Esophagus squamous epithelium (tissue), 5 donors: ENCODE measurements at regions not wholly inside any gene's neighbourhood (a gene's known extent, or its start where the extent isn't known, plus 50 kb on each side); places are given as distances from the start of the nearest gene placed in this dataset.
"Not testable (repeated sequence)": the region's sequence is repeated elsewhere in the genome, so short reads cannot be mapped to it uniquely, and the experiment has no call there.

Experiments
- DNase-seq: peaks from one replicate; lab custom pipeline; 2025; lab: John Stamatoyannopoulos, UW
- H3K27ac ChIP-seq, 4 donors: fragments of 200-600 bp; sonication (generic); one replicate each; pipeline ENCODE4 v1.5.1; 2016 to 2019; ENCODE audit warnings: mild to moderate bottlenecking in 1 of 4
- H3K27me3 ChIP-seq, 4 donors: fragments of 200-600 bp; sonication (generic); 1 replicate in 3 of 4; 2 replicates in 1 of 4; pipeline versions ENCODE4 v1.5.1 to v1.6.0; 2017 to 2021; ENCODE audit warnings: antibody characterized with exemption in 1 of 4
- H3K36me3 ChIP-seq, 3 donors: fragments of 200-600 bp; sonication (generic); one replicate each; pipeline ENCODE4 v1.5.1; 2016 to 2019
- H3K4me1 ChIP-seq, 3 donors: fragments of 200-600 bp; sonication (generic); one replicate each; pipeline ENCODE4 v1.5.1; 2017 to 2019
- H3K4me3 ChIP-seq, 4 donors: fragments of 200-600 bp; sonication (generic); 1 replicate in 3 of 4; 2 replicates in 1 of 4; pipeline ENCODE4 v1.5.1; 2016 to 2019; ENCODE audit warnings: mild to moderate bottlenecking in 2 of 4, moderate library complexity in 1 of 4
- H3K9me3 ChIP-seq, 3 donors: fragments of 200-600 bp; sonication (generic); one replicate each; pipeline ENCODE4 v1.5.1; 2016 to 2019
- CTCF ChIP-seq, 6 experiments: fragments of 450-650 bp in 4 of 6; fragments of 200-600 bp in 2 of 6; sonication (generic) in 2 of 6; IDR thresholded peaks; one replicate each; pipeline ENCODE4 v1.5.1; 2016 to 2019; ENCODE audit warnings: antibody characterized with exemption in 6 of 6, mild to moderate bottlenecking in 4 of 6, moderate library complexity in 4 of 6
- POLR2A ChIP-seq, 4 donors: fragments of 450-650 bp; IDR thresholded peaks; one replicate each; pipeline ENCODE4 v1.6.1; 2017; ENCODE audit warnings: antibody characterized with exemption in 4 of 4, mild to moderate bottlenecking in 4 of 4, moderate library complexity in 3 of 4
- WGBS, 2 donors: methylation state at CpG; one replicate each; pipeline ENCODE4 v1.1.5; 2018; 5-methylcytosine and 5-hydroxymethylcytosine counted together
- intact Hi-C: fragments of 100-400 bp; cut with DNase I; formaldehyde crosslinking; loops from one replicate; pipeline ENCODE4 v1.15.0; 2022
- donor health status: DM: yes; HTN: yes; CAD: no.

GRCh38 chr2:62393293-62393692 is 112.7 kb downstream of the TMEM17 start:
- H3K4me3 ChIP-seq = no peak overlapping the region
- H3K27ac ChIP-seq = no peak overlapping the region
- DNase-seq = no peak
- H3K27me3 ChIP-seq = no peaks in the 10 kb centered on the region
- intact Hi-C loops = no loop called here
- no peaks in the 10 kb centered on the region for H3K9me3 ChIP-seq
- H3K36me3 ChIP-seq = no peaks in the 10 kb centered on the region
- no peak for TF ChIP-seq POLR2A (IDR thresholded peaks at IDR 0.05)
- no peak for TF ChIP-seq CTCF (IDR thresholded peaks at IDR 0.05)
- no peaks in the 10 kb centered on the region for H3K4me1 ChIP-seq
- 49 to 68% methylated on average over 3 of the region's 3 CpGs for WGBS, 2 donors

- no peak for TF ChIP-seq POLR2A (IDR thresholded peaks at IDR 0.05)
- TF ChIP-seq CTCF (IDR thresholded peaks at IDR 0.05) = no peak
- intact Hi-C loops = no loop called here
- 56 to 63% methylated on average over 1 of the region's 1 CpG for WGBS, 2 donors
Observed at GRCh38 chr2:62391696-62392095, 114.3 kb downstream of the TMEM17 start.

GRCh38 chr2:62386378-62386777 is 119.6 kb downstream of the TMEM17 start:
- DNase-seq, H3K9me3 ChIP-seq, H3K27ac ChIP-seq, H3K27me3 ChIP-seq, H3K4me1 ChIP-seq, H3K4me3 ChIP-seq, intact Hi-C loops, H3K36me3 ChIP-seq: not testable (repeated sequence)
- 79 to 81% methylated on average over 2 of the region's 2 CpGs for WGBS, 2 donors

More at GRCh38 chr2:62391696-62392095, 114.3 kb downstream of the TMEM17 start:
- Histone ChIP-seq H3K4me1 (no peaks in the 10 kb centered on the region), H3K4me3 (no peak overlapping the region), H3K27me3 (no peaks in the 10 kb centered on the region), H3K36me3 (no peaks in the 10 kb centered on the region), H3K9me3 (no peaks in the 10 kb centered on the region), H3K27ac (no peak overlapping the region)
- DNase-seq = no peak

- 62 to 65% methylated on average over 5 of the region's 5 CpGs for WGBS, 2 donors
- TF ChIP-seq CTCF (IDR thresholded peaks at IDR 0.05) (no peak), POLR2A (IDR thresholded peaks at IDR 0.05) (no peak)
- DNase-seq = no peak
- no peaks in the 10 kb centered on the region for H3K36me3 ChIP-seq
- intact Hi-C loops = no loop called here
- no peak overlapping the region for H3K4me3 ChIP-seq
- H3K9me3 ChIP-seq = no peaks in the 10 kb centered on the region
- no peaks in the 10 kb centered on the region for H3K27me3 ChIP-seq
- no peak overlapping the region for H3K27ac ChIP-seq
- H3K4me1 ChIP-seq = no peaks in the 10 kb centered on the region
Observed at GRCh38 chr2:62383846-62384245, 122.1 kb downstream of the TMEM17 start.

GRCh38 chr2:62382757-62383156 is 123.2 kb downstream of the TMEM17 start:
- 66 to 71% methylated on average over 2 of the region's 2 CpGs for WGBS, 2 donors
- no peak overlapping the region for H3K4me3 ChIP-seq
- H3K27me3 ChIP-seq = no peaks in the 10 kb centered on the region
- intact Hi-C loops = no loop called here
- DNase-seq = no peak
- no peak for TF ChIP-seq POLR2A (IDR thresholded peaks at IDR 0.05)
- TF ChIP-seq CTCF (IDR thresholded peaks at IDR 0.05) = no peak
- no peaks in the 10 kb centered on the region for H3K9me3 ChIP-seq
- no peaks in the 10 kb centered on the region for H3K36me3 ChIP-seq
- H3K4me1 ChIP-seq = no peaks in the 10 kb centered on the region
- H3K27ac ChIP-seq = no peak overlapping the region

- no peak overlapping the region for H3K4me3 ChIP-seq
- 23 to 31% methylated on average over 2 of the region's 2 CpGs for WGBS, 2 donors
- no peak overlapping the region for H3K27ac ChIP-seq
- no peaks in the 10 kb centered on the region for H3K36me3 ChIP-seq
- no peaks in the 10 kb centered on the region for H3K4me1 ChIP-seq
- H3K9me3 ChIP-seq = no peaks in the 10 kb centered on the region
- no peaks in the 10 kb centered on the region for H3K27me3 ChIP-seq
- intact Hi-C loops = no loop called here
- DNase-seq = no peak
- TF ChIP-seq CTCF (IDR thresholded peaks at IDR 0.05) = no peak
- no peak for TF ChIP-seq POLR2A (IDR thresholded peaks at IDR 0.05)
Observed at GRCh38 chr2:62382122-62382521, 123.9 kb downstream of the TMEM17 start.
